Adrenal gland (tissue), 9 donors: ENCODE measurements at regions not wholly inside any gene's neighbourhood (a gene's known extent, or its start where the extent isn't known, plus 50 kb on each side); places are given as distances from the start of the nearest gene placed in this dataset.

Source experiments
- DNase-seq, 7 donors: peaks; one replicate each; pipeline ENCODE4 v3.0.0-alpha.2; 2019 to 2020
- H3K27ac ChIP-seq, 5 donors: fragments of 200-600 bp; sonication (generic) in 4 of 5; 1 replicate in 3 of 5; 2 replicates in 2 of 5; pipeline versions ENCODE4 v1.5.1 to v1.8.0; 2016 to 2020; ENCODE audit warnings: mild to moderate bottlenecking in 1 of 5
- H3K27me3 ChIP-seq: fragments of 200-600 bp; 2 replicates; pipeline ENCODE4 v1.8.0; 2021
- H3K36me3 ChIP-seq, 2 donors: fragments of 200-600 bp; replicated peaks in 1 of 2; 1 replicate in 1 of 2; 2 replicates in 1 of 2; pipeline versions ENCODE4 v1.5.1 to v1.8.0; 2018 to 2022
- H3K4me1 ChIP-seq, 2 donors: fragments of 200-600 bp; replicated peaks in 1 of 2; 1 replicate in 1 of 2; 2 replicates in 1 of 2; pipeline versions ENCODE4 v1.5.1 to v1.8.0; 2018 to 2021
- H3K4me3 ChIP-seq, 4 donors: fragments of 200-600 bp; sonication (generic) in 3 of 4; one replicate each; pipeline ENCODE4 v1.5.1; 2016 to 2018
- H3K9me3 ChIP-seq, 3 donors: fragments of 200-600 bp; sonication (generic) in 1 of 3; replicated peaks in 1 of 3; 1 replicate in 2 of 3; 2 replicates in 1 of 3; pipeline versions ENCODE4 v1.5.1 to v1.8.0; 2016 to 2021
- CTCF ChIP-seq, 6 experiments: fragments of 450-650 bp in 4 of 6; fragments of 200-600 bp in 2 of 6; sonication (generic) in 1 of 6; IDR thresholded peaks; 1 replicate in 5 of 6; 2 replicates in 1 of 6; pipeline versions ENCODE4 v1.5.1 to v1.8.0; 2016 to 2021; ENCODE audit warnings: antibody characterized with exemption in 6 of 6, mild to moderate bottlenecking in 2 of 6, moderate library complexity in 1 of 6
- POLR2A ChIP-seq, 2 donors: fragments of 450-650 bp; IDR thresholded peaks; one replicate each; pipeline ENCODE4 v1.6.1; 2017; ENCODE audit warnings: antibody characterized with exemption in 2 of 2, mild to moderate bottlenecking in 2 of 2, moderate library complexity in 1 of 2
- WGBS, 4 donors: extraction: QIAGEN DNeasy Blood & Tissue Kit in 2 of 4; methylation state at CpG; one replicate each; pipeline versions ENCODE4 v1.1.5 to v1.1.7; 2013 to 2017; 5-methylcytosine and 5-hydroxymethylcytosine counted together
- intact Hi-C, 2 donors: fragments of 100-400 bp; cut with DNase I; formaldehyde crosslinking; loops; one replicate each; pipeline versions ENCODE4 v1.14.1 to v1.15.0; 2022 to 2023
- donor health status: healthy with polysubstance abuse.
- donor health status: Bipolar disorder and iron deficiency.
- donor health status: DM: yes; HTN: yes; CAD: no.
- donor health status: DM: no; HTN: no; CAD: no.
- donor health status: DM: no; HTN: no; CAD: no.

GRCh38 chr17:71157297-71157696, 963.5 kb upstream of the SOX9 start:
- DNase-seq = no peak
- H3K27ac ChIP-seq = no peak overlapping the region
- 49 to 58% (median 53%) methylated on average over 2 of the region's 2 CpGs for whole genome bisulfite sequencing, 4 donors
- intact Hi-C loops = no loop called here
- H3K27me3 ChIP-seq = no peaks in the 10 kb centered on the region
- H3K4me1 ChIP-seq = no peaks in the 10 kb centered on the region
- no peak for TF ChIP-seq CTCF (IDR thresholded peaks at IDR 0.05)
- H3K36me3 ChIP-seq = no peaks in the 10 kb centered on the region
- H3K9me3 ChIP-seq = no peaks in the 10 kb centered on the region
- no peak overlapping the region for H3K4me3 ChIP-seq

- Histone ChIP-seq H3K4me1 (no peaks in the 10 kb centered on the region), H3K27ac (no peak overlapping the region), H3K27me3 (no peaks in the 10 kb centered on the region), H3K36me3 (no peaks in the 10 kb centered on the region), H3K4me3 (no peak overlapping the region), H3K9me3 (no peaks in the 10 kb centered on the region)
- TF ChIP-seq CTCF (IDR thresholded peaks at IDR 0.05) = no peak
- TF ChIP-seq POLR2A (IDR thresholded peaks at IDR 0.05) = no peak
- 65 to 84% (median 83%) methylated on average over 4 of the region's 4 CpGs for WGBS, 4 donors
- intact Hi-C loops = no loop called here
- DNase-seq = no peak
Observed at GRCh38 chr17:71158437-71158836, 962.4 kb upstream of the SOX9 start.

- no peaks in the 10 kb centered on the region for H3K36me3 ChIP-seq
- no peak overlapping the region for H3K4me3 ChIP-seq
- 65 to 75% (median 73%) methylated on average over 6 of the region's 6 CpGs for WGBS, 4 donors
- no peaks in the 10 kb centered on the region for H3K9me3 ChIP-seq
- TF ChIP-seq CTCF (IDR thresholded peaks at IDR 0.05) = no peak
- no peak for TF ChIP-seq POLR2A (IDR thresholded peaks at IDR 0.05)
- intact Hi-C loops = no loop called here
- H3K27ac ChIP-seq = no peak overlapping the region
- no peaks in the 10 kb centered on the region for H3K27me3 ChIP-seq
- no peaks in the 10 kb centered on the region for H3K4me1 ChIP-seq
- DNase-seq = peak in 2 of 7 donors; percentile 2 to 55
Observed at GRCh38 chr17:71163121-71163812, 957.6 kb upstream of the SOX9 start.

GRCh38 chr17:71163813-71164122, 957.1 kb upstream of the SOX9 start:
- H3K36me3 ChIP-seq = no peaks in the 10 kb centered on the region
- no peaks in the 10 kb centered on the region for H3K27me3 ChIP-seq
- intact Hi-C loops = no loop called here
- TF ChIP-seq CTCF (IDR thresholded peaks at IDR 0.05) = no peak
- no peak overlapping the region for H3K4me3 ChIP-seq
- DNase-seq = no peak
- no peak overlapping the region for H3K27ac ChIP-seq
- no peaks in the 10 kb centered on the region for H3K4me1 ChIP-seq
- 81 to 88% (median 86%) methylated on average over 8 of the region's 8 CpGs for WGBS, 4 donors
- no peaks in the 10 kb centered on the region for H3K9me3 ChIP-seq
